GM18867 (cell line): ENCODE measurements at regions not wholly inside any gene's neighbourhood (a gene's known extent, or its start where the extent isn't known, plus 50 kb on each side); places are given as distances from the start of the nearest gene placed in this dataset.
A peak's percentile ranks its signal among the peaks of the same experiment; 100 is the strongest.

Experiments used
- ATAC-seq: cut with Tn5 transposase; IDR thresholded peaks from one replicate; pipeline ENCODE4 v1.9.1; 2021; ENCODE audit warnings: mild to moderate bottlenecking, moderate library complexity; ENCODE audit not compliant: unreplicated experiment

DNA sequence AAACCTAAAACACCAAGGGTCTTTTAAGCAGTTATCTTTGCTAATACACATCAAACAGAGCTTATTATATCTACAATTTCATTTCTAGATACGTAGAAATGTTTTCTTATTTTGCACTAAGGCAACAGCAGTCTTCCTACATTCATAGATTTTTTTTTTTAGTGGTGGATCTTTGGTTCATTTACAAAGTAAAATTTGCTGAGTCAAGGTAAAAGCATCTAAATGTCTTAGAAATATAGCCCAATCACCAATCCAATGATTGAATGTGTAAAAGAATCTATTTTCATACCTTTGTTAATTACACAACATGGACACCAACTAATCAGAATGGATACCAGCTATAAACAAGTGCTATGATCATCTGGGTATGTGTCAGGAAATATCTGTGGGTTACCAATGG lies 272.2 kb upstream of the TMPO start:
- no peak for ATAC-seq

DNA sequence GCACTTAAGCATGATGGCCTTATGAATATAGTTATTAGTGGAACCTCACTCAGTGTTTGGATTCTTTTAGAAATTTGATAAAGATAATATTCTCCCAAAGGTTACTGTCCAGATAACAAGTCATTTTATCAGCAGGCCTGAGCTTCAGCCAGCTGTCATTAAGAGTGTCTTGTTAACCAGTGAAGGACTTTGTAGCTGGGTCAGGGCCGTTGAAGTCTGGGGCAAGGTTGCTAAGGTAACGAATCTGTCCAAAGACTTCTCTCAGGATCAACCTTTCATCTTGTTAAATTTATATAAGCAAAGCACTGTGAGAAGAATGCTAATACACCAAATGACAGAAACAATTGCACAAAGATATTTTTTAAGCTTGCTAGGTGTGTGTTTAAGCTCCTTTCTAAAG lies 271.3 kb upstream of the TMPO start:
- ATAC-seq: no peak

DNA sequence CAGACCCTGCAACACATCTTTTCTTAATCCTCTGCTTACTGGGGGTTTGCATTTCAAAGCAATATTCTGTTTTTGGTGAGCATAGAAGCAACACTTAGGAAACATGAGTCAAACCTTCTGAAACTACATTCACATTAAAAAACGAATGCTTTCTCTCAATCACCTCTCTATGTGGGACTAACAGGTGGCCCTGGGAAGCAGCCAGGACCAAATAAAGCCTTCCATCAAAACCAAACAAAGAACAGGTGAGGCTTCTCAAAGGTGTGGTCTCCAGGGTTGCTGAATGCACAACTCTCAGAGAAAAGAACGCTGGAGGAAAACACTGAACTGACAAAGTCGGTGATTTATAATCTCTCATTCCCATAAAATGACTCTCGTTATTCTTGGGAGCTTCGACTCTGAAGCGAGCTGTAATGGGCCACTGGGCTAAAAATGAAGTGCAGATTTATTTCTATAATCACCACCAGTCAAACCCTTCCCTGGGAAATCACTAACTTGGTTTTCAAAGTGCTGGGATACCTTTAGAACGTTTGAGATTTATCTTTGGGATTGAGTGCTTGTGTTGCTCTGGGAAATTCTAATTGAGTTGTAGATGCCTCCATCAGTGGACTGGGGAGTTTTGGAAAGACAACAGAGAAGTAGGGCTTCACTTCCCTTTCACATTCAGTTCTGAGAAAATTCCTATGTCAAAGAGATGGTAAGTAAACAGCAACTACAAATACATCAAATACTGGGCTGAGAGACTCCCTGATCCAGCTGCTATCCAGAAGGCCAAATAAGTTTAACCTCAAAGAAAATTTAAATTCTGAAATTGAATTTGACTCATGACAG lies 262.0 kb upstream of the TMPO start:
- ATAC-seq: no peak

DNA sequence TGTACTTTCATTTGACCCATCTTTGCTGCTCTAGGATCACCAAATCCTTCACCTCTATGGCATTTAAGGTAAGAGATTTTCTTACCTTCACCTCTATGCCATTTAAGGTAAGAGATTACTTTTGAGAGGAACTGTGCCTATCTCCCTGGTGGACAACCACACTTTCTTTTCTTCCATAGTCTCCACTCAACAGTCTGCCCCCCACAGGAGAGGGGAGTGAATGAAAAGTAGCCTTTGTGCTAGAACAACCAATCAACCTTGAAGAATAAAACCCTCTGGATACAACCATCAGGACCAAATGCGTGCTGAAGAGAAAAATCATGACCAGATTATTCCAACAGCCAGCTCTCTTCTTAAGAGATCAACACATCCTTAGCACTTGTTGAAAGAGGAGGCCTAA lies 258.6 kb upstream of the TMPO start:
- ATAC-seq: no peak

GRCh38 chr12:98259693-98260092 lies 255.7 kb upstream of the TMPO start:
- no peak for ATAC-seq

DNA sequence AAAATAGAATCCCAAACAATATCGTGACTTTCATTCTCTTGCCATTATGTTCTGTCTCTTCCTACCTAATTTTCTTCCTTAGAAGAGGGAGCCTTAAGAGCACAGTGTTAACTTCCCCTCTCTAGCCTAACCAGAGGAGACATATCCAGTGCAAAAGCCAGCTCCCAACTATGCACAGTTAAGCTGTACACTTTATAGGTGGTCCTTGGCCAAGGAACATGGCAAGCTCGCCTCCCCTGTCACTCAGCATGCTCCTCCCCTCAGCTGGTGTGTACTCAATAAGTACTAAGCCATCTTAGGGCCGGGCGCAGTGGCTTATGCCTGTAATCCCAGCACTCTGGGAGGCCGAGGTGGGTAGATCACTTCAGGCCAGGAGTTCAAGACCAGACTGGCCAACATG lies 255.1 kb upstream of the TMPO start:
- ATAC-seq: no peak

DNA sequence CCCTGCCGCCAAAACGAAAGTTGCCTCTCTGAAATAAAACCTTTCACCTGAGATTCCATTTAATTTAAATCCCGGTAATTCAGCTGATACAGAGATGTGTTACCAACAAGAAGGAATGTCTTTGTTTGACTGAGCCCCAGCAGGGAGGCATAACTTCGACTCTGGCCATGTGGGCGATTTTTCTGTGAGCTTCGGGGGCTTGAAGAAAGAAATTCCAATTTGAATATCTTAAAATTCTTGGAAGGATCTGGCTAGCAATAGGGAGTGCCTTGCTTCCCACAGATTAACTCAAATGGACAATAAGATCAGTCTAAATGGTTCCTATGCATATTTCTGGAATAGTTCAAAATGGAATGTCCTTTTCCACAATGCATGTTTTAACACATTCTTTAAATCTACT lies 252.5 kb upstream of the TMPO start:
- no peak for ATAC-seq

DNA sequence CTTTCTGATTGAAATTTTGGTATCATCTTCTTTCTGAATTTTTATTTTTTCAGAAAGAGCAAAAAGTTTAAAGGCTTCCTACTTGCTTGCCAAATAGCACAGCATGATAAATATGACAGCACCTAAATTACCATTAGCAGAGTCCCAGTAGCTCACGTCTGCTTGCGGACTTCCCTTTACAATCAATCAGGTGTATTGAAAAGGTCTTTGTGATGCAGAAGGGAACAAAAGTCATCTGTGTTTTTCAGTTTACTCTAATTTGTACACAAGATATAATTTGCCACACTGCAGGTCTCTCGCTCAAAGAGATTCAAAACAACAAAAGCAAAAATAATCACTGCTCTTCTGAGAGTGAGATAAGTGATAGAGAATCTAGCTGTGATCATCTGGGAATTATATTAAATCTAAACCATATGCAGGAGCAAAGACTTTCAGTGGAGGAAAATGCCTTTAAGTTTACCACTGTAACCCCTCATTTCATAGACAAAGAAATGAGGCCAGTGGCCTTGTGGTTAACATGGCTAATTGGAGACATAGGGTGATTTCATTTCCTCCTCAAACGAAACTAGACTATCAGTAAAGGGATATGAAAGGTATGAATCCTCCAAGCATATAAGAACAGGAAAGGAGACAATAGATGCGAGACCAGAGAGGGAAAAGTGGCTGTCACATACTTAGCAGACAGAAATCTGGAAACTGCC lies 240.8 kb upstream of the TMPO start:
- peak; percentile 97 for ATAC-seq

DNA sequence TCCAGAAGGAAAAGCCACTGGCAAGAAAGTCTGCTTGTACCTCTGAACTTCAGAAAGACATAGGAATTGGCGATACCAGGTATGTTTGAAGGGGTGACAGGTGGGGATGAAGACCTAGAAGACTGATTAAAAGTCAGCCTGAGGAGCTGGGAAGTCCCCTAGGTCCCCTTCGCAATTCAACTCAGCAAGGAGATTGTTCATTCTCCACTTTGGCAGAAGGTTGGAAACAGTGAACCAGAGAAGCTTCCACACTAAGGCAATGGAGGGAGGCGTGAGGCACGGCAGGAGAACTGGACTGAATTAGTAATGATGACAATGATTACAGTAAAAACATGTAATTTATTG lies 240.3 kb upstream of the TMPO start:
- peak; percentile 34 for ATAC-seq

DNA sequence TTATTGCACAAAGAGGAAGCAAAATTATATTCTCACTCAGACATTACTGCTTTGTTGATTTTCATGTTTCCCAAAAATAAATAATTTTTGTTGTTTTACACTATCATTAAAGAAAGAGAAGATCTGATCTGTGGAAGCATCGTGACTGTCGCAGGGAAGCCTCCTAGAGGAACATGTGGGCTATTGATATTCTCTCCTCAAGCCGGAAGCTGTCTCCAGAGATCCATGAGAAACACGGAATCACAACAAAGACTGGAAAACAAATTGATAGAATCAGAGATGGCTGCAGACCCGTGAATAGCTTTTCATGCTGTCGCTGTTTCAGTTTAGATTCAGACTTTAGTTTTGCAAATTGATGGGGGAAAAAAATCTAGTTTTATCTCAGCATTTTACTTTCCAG lies 235.2 kb upstream of the TMPO start:
- no peak for ATAC-seq

DNA sequence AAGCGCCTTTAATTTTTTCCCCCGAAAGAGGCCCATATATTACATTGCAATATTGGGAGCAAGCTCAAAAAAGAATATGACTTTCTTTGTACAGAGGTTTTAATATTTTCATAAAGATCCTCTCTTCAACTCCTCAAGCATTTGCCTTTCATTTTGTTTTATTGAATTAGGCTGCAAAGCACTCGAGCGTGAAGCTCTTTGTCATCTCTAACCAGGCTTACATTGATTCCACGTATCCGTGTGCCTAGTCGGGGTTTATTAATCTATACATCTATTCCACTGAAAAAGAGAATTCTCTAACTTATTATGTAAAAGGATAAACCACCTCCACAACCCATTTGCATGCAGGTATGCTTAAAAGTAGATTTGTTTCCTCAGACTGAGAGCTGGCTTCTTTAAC lies 234.8 kb upstream of the TMPO start:
- no peak for ATAC-seq

DNA sequence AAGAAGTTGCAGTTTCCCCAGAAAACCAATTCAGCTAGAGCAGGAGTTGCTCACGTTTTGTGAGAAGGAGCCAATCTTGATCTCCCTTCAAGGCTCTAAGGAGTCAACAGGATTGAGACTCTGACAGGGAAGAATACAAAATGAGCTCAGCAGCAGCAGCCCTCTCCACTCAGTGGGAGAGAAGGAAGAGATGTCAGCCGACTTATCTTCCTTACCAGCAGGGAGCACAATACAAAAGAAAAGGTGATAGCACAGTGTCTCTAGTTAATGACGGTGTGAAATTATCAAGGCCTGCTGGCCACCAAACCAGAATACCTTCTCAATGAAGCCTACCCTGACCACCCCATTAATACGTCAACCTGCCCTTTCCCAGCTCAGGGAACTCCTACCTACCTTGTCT lies 223.6 kb upstream of the TMPO start:
- ATAC-seq: no peak

DNA sequence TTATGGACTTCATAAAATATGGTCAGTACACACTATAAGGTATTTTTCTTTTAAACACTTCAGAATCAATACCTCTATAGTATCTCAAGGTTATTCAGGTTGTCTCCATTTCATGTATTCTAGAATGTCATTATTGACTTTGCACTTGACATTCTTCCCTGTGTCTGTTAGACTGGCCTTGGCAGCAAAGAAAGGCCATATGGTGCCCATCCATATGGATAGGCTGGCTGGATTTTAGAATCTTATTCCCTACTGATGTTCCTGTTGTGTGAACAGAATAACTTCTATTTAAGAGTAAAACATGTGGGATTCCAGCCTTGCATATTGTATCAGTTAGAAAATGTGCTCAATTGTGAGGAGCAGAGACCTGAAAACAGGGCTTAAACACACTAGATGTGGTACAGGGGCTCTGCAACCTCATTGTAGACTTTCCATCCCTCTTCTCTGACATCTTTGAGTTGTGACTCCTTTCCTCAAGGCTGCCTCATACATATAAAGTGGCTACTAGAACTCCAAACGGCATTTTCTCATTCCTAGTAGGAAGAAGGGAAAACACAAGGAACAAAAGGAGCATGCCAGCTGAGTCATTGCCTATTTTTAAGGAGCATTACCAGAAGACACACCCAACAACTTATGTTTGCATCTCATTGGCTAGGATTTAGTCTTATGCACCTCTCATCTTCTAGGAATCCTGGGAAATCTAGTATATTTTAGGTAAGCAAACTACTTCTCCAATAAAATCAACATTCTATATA lies 221.2 kb upstream of the TMPO start:
- ATAC-seq: no peak

DNA sequence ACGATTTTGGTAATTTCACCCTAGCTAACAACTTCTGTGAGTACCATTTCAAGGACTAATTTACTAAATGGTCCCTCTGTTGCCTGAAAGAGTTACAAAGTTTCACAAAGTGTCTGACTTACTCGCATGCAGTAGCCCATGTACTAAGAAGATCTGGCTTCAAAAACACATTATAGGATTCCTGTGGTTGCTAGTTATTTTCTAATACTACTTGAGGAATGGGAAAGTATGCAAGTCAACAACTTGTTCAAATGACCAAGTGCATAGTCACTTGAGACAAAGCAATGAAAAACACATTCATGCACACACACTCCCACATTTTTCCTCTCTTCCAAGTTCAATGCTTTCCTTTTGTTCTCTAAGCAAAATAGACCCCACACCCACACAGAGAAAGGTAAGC lies 219.7 kb upstream of the TMPO start:
- ATAC-seq: no peak

DNA sequence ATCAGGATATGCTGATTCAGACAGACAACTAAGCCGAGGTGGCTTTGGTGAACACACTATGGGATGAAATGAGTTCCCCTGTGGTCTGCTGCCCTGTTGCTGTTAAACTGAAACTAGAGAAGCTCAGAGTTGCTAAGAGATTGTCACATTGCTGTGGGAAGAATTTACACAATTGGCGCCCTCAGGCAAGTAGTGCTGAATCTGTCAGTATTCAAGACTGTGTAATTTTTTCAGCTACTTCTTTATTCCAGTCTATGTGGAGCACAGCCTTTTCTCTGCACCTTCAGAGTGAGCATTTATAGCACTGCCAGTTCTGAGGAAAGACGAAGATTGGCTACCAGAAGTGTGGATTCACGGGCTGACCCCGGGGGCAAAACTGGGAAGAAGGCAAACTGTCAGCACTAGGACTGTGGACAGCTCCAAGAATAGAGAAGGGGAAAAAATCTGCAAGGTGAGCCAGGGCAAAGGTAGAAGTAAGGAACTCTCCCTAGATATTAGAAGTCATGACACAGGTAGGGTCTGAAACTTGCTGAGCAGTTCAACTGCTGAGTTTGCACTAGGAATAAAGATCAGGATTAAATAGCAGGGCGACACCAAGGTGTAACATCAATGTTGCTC lies 218.8 kb upstream of the TMPO start:
- no peak for ATAC-seq

DNA sequence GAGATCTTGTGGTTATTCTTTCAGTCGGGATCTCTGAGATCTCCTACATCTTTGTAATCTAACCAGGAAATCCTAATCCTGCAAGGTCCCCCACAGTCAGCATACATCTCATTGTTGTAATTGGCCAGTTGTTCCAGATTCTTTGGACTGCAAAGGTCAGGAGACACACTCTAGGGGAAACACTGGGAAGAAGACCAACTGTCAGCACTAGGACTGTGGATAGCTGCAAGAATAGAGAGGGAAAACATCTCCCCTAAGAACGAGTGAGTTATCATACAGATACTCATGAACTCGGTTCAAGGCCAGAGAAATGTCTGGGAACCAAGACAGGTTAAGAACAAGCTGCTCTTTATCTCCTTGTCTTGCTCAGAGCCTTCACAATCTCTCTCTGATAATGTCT lies 217.9 kb upstream of the TMPO start:
- no peak for ATAC-seq

DNA sequence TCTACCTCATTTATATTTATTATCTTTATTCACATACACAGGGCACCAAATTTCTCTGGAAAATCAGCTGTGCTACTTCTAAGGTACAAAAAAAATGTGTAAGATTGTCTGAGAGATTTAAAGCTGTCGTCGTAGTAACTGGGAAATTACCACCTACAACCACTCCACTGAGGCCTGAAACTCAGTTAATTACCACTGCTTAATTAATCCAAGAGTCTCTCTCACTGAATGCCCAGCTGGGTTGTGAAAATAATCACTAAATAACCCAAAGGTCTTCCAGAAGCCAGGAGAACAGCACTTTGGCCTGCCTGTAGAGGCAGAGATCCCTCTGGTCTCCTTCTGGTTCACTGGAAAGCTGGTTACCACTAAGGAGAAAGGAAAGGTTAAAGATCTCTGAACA lies 207.2 kb upstream of the TMPO start:
- ATAC-seq: no peak

DNA sequence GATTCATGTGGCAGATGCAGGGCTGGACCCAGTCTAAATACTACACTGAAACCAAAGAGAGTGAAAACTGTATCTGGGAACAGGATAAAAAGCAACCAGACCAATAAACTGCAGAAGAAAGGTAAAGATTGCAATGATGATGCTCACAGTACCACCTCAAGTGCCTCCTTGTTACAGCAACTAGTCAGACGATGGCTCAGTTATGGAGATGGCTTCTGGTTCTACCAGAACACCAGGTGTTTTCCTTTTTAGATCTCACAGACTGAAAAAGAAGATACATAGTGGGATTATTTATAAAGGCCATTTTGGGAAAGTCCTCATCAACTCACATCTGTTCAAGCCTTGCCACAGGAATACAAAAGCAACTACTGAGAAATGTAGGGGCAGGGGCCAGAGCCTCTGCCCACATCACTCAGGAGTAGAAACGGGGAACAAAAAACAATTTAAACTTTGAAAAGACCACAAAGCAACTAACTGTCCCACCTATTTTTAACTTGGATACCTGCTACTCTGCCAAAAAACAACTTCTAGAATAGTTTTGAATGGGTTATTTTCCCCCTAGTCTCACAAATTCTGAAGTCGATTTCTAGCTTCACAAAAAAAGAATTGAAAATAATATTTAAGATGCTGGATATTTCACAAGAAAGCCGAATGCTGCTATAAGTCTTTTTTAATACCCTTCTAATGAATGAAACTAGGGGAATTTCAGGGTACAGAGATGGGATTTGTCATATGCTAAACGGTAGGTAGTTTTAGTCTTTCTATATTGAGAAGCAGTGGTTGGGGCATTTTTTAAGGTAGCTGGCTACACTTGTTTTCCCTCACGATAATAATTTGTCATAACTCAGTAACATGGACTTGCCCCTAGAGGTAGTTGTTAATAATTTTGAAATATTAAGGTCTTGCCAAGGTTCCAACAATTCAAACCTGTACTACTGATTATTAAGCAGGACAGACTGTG lies 197.2 kb upstream of the TMPO start:
- ATAC-seq: no peak

- ATAC-seq: no peak
Measured at GRCh38 chr12:98319716-98320425, 195.5 kb upstream of the TMPO start.

- no peak for ATAC-seq
Measured at GRCh38 chr12:98325003-98325402, 190.4 kb upstream of the TMPO start.
